ENCODE measurements at regions not wholly inside any gene's neighbourhood (a gene's known extent, or its start where the extent isn't known, plus 50 kb on each side); places are given as distances from the start of the nearest gene placed in this dataset.

- no peak for DNase-seq (ENCODE audit: low spot score)
- TF ChIP-seq, protein P1, sequence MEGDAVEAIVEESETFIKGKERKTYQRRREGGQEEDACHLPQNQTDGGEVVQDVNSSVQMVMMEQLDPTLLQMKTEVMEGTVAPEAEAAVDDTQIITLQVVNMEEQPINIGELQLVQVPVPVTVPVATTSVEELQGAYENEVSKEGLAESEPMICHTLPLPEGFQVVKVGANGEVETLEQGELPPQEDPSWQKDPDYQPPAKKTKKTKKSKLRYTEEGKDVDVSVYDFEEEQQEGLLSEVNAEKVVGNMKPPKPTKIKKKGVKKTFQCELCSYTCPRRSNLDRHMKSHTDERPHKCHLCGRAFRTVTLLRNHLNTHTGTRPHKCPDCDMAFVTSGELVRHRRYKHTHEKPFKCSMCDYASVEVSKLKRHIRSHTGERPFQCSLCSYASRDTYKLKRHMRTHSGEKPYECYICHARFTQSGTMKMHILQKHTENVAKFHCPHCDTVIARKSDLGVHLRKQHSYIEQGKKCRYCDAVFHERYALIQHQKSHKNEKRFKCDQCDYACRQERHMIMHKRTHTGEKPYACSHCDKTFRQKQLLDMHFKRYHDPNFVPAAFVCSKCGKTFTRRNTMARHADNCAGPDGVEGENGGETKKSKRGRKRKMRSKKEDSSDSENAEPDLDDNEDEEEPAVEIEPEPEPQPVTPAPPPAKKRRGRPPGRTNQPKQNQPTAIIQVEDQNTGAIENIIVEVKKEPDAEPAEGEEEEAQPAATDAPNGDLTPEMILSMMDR (IDR thresholded peaks at IDR 0.05; ENCODE audit: extremely low read depth, missing control alignments) = no peak
These were observed 503.2 kb upstream of the PCDH20 start for GRCh38 chr13:61918841-61919240.

GRCh38 chr13:61916483-61916882 is 500.8 kb upstream of the PCDH20 start:
- TF ChIP-seq, protein P1 (IDR thresholded peaks at IDR 0.05; ENCODE audit: extremely low read depth, missing control alignments) = no peak
- DNase-seq (ENCODE audit: low spot score) = no peak

DNA sequence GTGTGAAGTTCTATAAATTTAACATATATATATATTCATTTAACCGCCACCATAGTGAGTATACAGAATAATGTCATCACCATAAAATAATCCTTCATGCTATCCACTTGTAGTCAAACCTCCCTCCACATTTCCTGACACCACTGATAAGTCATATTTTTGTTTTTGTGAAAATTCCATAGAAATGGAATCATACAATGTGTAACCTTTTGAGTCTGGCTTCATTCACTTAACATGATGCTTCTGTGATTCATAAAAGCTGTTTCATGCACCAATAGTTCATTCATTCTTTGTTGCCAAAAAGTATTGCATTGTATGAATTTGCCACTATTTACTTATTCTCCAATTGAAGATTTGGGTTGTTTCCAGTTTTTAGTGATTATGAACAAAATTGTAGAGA is 497.5 kb upstream of the PCDH20 start:
- no peak for DNase-seq (ENCODE audit: low spot score)
- TF ChIP-seq, protein P1 (IDR thresholded peaks at IDR 0.05; ENCODE audit: extremely low read depth, missing control alignments) = no peak

DNA sequence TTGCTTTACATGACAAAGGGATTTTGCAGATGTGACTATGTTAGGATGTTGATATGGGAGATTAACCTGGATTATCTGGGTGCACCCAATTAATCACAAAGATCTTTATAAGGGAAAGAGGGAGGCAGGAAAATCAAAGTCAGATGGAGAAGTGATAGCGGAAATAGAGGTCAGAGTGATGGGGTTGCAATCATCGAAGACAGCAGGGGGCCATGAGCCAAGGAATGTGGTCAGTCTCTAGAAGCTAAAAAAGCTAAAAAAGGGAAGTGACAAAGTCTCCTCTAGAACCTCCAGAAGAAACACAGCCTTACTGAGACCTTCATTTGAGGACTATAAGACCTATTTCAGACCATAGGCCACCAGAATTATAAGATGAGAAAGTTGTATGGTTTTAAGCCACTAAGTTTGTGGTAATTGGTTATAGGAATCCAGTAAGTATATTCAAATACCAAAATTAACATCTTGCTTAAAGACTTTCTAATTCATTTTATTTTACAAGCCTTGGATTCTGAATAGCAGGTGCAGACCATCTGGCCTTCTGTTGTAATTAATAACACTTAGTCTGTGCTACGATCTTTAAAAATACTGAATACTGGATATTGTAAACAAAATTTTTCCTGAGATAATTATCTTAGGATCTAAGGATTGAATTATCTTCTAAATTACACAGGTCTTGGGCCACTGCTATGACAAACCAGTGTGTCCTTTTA is 493.4 kb upstream of the PCDH20 start:
- DNase-seq (ENCODE audit: low spot score) = no peak
- TF ChIP-seq, protein P1 (IDR thresholded peaks at IDR 0.05; ENCODE audit: extremely low read depth, missing control alignments) = no peak

- TF ChIP-seq, protein P1 (IDR thresholded peaks at IDR 0.05; ENCODE audit: extremely low read depth, missing control alignments) = no peak
- DNase-seq (ENCODE audit: low spot score) = no peak
These were observed 489.4 kb upstream of the PCDH20 start for GRCh38 chr13:61905054-61905453.

GRCh38 chr13:61901946-61902541 is 486.4 kb upstream of the PCDH20 start:
- TF ChIP-seq, protein P1 (IDR thresholded peaks at IDR 0.05; ENCODE audit: extremely low read depth, missing control alignments) = no peak
- DNase-seq (ENCODE audit: low spot score) = no peak

GRCh38 chr13:61900033-61900432 is 484.4 kb upstream of the PCDH20 start:
- TF ChIP-seq, protein P1 (IDR thresholded peaks at IDR 0.05; ENCODE audit: extremely low read depth, missing control alignments) = no peak
- no peak for DNase-seq (ENCODE audit: low spot score)
